ENCODE measurements at regions not wholly inside any gene's neighbourhood (a gene's known extent, or its start where the extent isn't known, plus 50 kb on each side); places are given as distances from the start of the nearest gene placed in this dataset.

DNA sequence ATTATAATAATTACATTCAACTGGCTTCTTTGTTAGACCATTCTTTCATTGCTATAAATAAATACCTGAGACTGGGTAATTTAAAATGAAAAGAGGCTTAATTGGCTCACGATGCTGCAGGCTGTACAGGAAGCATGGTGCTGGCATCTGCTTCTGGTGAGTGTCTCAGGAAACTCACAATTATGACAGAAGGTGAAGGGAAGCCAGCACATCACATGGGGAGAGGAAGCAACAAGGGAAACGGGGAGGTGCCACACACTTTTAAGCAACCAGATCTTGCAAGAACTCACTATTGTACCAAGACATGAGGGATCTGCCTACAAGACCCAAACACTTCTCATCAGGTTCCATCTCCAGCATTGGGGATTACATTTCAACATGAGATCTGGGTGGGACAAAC lies 413.1 kb upstream of the ARRDC4 start:
- Histone ChIP-seq H3K27ac (no peak overlapping the region), H3K4me1 (ENCODE audit: low read depth, poor library complexity, severe bottlenecking) (no peaks in the 10 kb centered on the region), H3K4me2 (no peak overlapping the region), H3K79me2 (ENCODE audit: insufficient read depth, low read depth) (no peaks in the 10 kb centered on the region), H3K9ac (no peak overlapping the region), H3K4me3 (IDR thresholded peaks at IDR 0.05; ENCODE audit: insufficient read depth, low read depth, low read length) (no peak overlapping the region), H3K36me3 (ENCODE audit: insufficient read depth) (no peaks in the 10 kb centered on the region), H4K20me1 (ENCODE audit: insufficient read depth) (no peaks in the 10 kb centered on the region), H2AFZ (ENCODE audit: low read depth) (no peak overlapping the region), H3K27me3 (ENCODE audit: insufficient read depth, low read depth) (no peaks in the 10 kb centered on the region)
- TF ChIP-seq, protein P1, sequence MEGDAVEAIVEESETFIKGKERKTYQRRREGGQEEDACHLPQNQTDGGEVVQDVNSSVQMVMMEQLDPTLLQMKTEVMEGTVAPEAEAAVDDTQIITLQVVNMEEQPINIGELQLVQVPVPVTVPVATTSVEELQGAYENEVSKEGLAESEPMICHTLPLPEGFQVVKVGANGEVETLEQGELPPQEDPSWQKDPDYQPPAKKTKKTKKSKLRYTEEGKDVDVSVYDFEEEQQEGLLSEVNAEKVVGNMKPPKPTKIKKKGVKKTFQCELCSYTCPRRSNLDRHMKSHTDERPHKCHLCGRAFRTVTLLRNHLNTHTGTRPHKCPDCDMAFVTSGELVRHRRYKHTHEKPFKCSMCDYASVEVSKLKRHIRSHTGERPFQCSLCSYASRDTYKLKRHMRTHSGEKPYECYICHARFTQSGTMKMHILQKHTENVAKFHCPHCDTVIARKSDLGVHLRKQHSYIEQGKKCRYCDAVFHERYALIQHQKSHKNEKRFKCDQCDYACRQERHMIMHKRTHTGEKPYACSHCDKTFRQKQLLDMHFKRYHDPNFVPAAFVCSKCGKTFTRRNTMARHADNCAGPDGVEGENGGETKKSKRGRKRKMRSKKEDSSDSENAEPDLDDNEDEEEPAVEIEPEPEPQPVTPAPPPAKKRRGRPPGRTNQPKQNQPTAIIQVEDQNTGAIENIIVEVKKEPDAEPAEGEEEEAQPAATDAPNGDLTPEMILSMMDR (conservative IDR thresholded peaks at IDR 0.05; ENCODE audit: low read depth, low read length), result no peak

- Histone ChIP-seq H2AFZ (ENCODE audit: low read depth) (no peak overlapping the region), H3K4me3 (IDR thresholded peaks at IDR 0.05; ENCODE audit: insufficient read depth, low read depth, low read length) (no peak overlapping the region), H3K27ac (no peak overlapping the region), H3K27me3 (ENCODE audit: insufficient read depth, low read depth) (no peaks in the 10 kb centered on the region), H4K20me1 (ENCODE audit: insufficient read depth) (no peaks in the 10 kb centered on the region), H3K36me3 (ENCODE audit: insufficient read depth) (no peaks in the 10 kb centered on the region), H3K4me1 (ENCODE audit: low read depth, poor library complexity, severe bottlenecking) (no peaks in the 10 kb centered on the region), H3K4me2 (no peak overlapping the region), H3K9ac (no peak overlapping the region), H3K79me2 (ENCODE audit: insufficient read depth, low read depth) (no peaks in the 10 kb centered on the region)
- TF ChIP-seq, protein P1 (conservative IDR thresholded peaks at IDR 0.05; ENCODE audit: low read depth, low read length), result no peak
Measured at GRCh38 chr15:97561529-97561928, 399.0 kb upstream of the ARRDC4 start.

- no peak overlapping the region for H3K27ac ChIP-seq
- no peaks in the 10 kb centered on the region for H3K27me3 ChIP-seq (ENCODE audit: insufficient read depth, low read depth)
- no peak overlapping the region for H3K9ac ChIP-seq
- H3K79me2 ChIP-seq (ENCODE audit: insufficient read depth, low read depth), result no peaks in the 10 kb centered on the region
- H3K4me2 ChIP-seq, result no peak overlapping the region
- H2AFZ ChIP-seq (ENCODE audit: low read depth), result no peak overlapping the region
- H4K20me1 ChIP-seq (ENCODE audit: insufficient read depth), result no peaks in the 10 kb centered on the region
- H3K4me1 ChIP-seq (ENCODE audit: low read depth, poor library complexity, severe bottlenecking), result no peaks in the 10 kb centered on the region
- TF ChIP-seq, protein P1 (conservative IDR thresholded peaks at IDR 0.05; ENCODE audit: low read depth, low read length), result no peak
- no peaks in the 10 kb centered on the region for H3K36me3 ChIP-seq (ENCODE audit: insufficient read depth)
- H3K4me3 ChIP-seq (IDR thresholded peaks at IDR 0.05; ENCODE audit: insufficient read depth, low read depth, low read length), result no peak overlapping the region
Measured at GRCh38 chr15:97563516-97563915, 397.0 kb upstream of the ARRDC4 start.

GRCh38 chr15:97566961-97567360 lies 393.5 kb upstream of the ARRDC4 start:
- Histone ChIP-seq H3K36me3 (ENCODE audit: insufficient read depth) (no peaks in the 10 kb centered on the region), H3K4me1 (ENCODE audit: low read depth, poor library complexity, severe bottlenecking) (no peaks in the 10 kb centered on the region), H4K20me1 (ENCODE audit: insufficient read depth) (no peaks in the 10 kb centered on the region), H2AFZ (ENCODE audit: low read depth) (no peak overlapping the region), H3K9ac (no peak overlapping the region), H3K79me2 (ENCODE audit: insufficient read depth, low read depth) (no peaks in the 10 kb centered on the region), H3K27ac (no peak overlapping the region), H3K4me2 (no peak overlapping the region), H3K27me3 (ENCODE audit: insufficient read depth, low read depth) (no peaks in the 10 kb centered on the region), H3K4me3 (IDR thresholded peaks at IDR 0.05; ENCODE audit: insufficient read depth, low read depth, low read length) (no peak overlapping the region)
- TF ChIP-seq, protein P1 (conservative IDR thresholded peaks at IDR 0.05; ENCODE audit: low read depth, low read length), result no peak

Data from KMS-11 (cell line).